SK-N-SH (cell line): ENCODE measurements at regions not wholly inside any gene's neighbourhood (a gene's known extent, or its start where the extent isn't known, plus 50 kb on each side); places are given as distances from the start of the nearest gene placed in this dataset.

Experiments used
- CTCF ChIA-PET: fragments of 300-600, 350-600 bp; formaldehyde crosslinking; extraction: SDS; loops from one replicate; lab custom pipeline; 2021; lab: Yijun Ruan, JAX
- POLR2A ChIA-PET: fragments of 350-600 bp; sonication (Branson Sonifier 250); formaldehyde crosslinking; extraction: SDS; loops from one replicate; lab custom pipeline; 2020; ENCODE audit warnings: antibody characterized with exemption, inconsistent platforms; lab: Yijun Ruan, JAX
- DNase-seq: peaks from one replicate; pipeline ENCODE4 v3.0.0; 2012
- H2AFZ ChIP-seq: fragments of 200-600 bp; sonication (generic); 2 replicates; pipeline ENCODE4 v1.8.1; 2016; ENCODE audit warnings: antibody characterized with exemption, mild to moderate bottlenecking, low read depth
- H3F3A ChIP-seq: fragments of 200-600 bp; sonication (generic); replicated peaks from 2 replicates; pipeline ENCODE3; 2016; ENCODE audit warnings: antibody characterized with exemption, mild to moderate bottlenecking; ENCODE audit not compliant: insufficient read depth
- H3K27ac ChIP-seq, 2 experiments: fragments of 200-500 bp in 1 of 2; fragments of 200-600 bp in 1 of 2; sonication (Bioruptor generic) in 1 of 2; sonication (generic), shearing (Covaris generic) in 1 of 2; 2 replicates each; pipeline versions ENCODE4 v1.5.1 to v1.6.1; 2014 to 2016; ENCODE audit warnings: low read depth in 2 of 2, inconsistent platforms in 1 of 2, low read length in 1 of 2, mild to moderate bottlenecking in 1 of 2, mixed read lengths in 1 of 2
- H3K27me3 ChIP-seq: fragments of 200-600 bp; sonication (generic), shearing (Covaris generic); 2 replicates; pipeline ENCODE4 v1.6.1; 2016; ENCODE audit warnings: mixed run types; ENCODE audit not compliant: insufficient read depth
- H3K36me3 ChIP-seq, 2 experiments: fragments of 200-500 bp in 1 of 2; fragments of 200-600 bp in 1 of 2; sonication (Bioruptor generic) in 1 of 2; sonication (generic) in 1 of 2; replicated peaks in 1 of 2; 2 replicates each; pipeline versions ENCODE3 to v1.5.1; 2014 to 2016; ENCODE audit warnings: low read length in 1 of 2, mild to moderate bottlenecking in 1 of 2; ENCODE audit not compliant: insufficient read depth in 2 of 2, control insufficient read depth in 1 of 2
- H3K4me1 ChIP-seq, 2 experiments: fragments of 200-500 bp in 1 of 2; fragments of 200-600 bp in 1 of 2; sonication (Bioruptor generic) in 1 of 2; sonication (generic), shearing (Covaris generic) in 1 of 2; 2 replicates each; pipeline versions ENCODE4 v1.5.1 to v1.6.1; 2014 to 2016; ENCODE audit warnings: low read depth in 1 of 2, low read length in 1 of 2, mixed run types in 1 of 2; ENCODE audit not compliant: insufficient read depth in 2 of 2, control insufficient read depth in 1 of 2
- H3K4me2 ChIP-seq: fragments of 200-600 bp; sonication (generic), shearing (Covaris generic); 2 replicates; pipeline ENCODE4 v1.6.1; 2017; ENCODE audit warnings: mixed run types
- H3K4me3 ChIP-seq, 2 experiments: fragments of 200-500 bp in 1 of 2; fragments of 200-600 bp in 1 of 2; sonication (Bioruptor generic) in 1 of 2; sonication (generic), shearing (Covaris generic) in 1 of 2; 2 replicates each; pipeline versions ENCODE4 v1.5.1 to v1.8.1; 2014 to 2016; ENCODE audit warnings: low read depth in 2 of 2, inconsistent platforms in 1 of 2, low read length in 1 of 2, mild to moderate bottlenecking in 1 of 2, mixed read lengths in 1 of 2, moderate library complexity in 1 of 2
- H3K79me2 ChIP-seq: fragments of 200-600 bp; sonication (generic); 2 replicates; pipeline ENCODE4 v1.8.1; 2017; ENCODE audit warnings: mild to moderate bottlenecking; ENCODE audit not compliant: insufficient read depth
- H3K9ac ChIP-seq: fragments of 200-600 bp; sonication (generic); 2 replicates; pipeline ENCODE4 v1.6.1; 2017; ENCODE audit warnings: mixed run types
- H3K9me2 ChIP-seq: fragments of 200-600 bp; sonication (generic); 2 replicates; pipeline ENCODE4 v1.6.1; 2017; ENCODE audit warnings: mixed run types
- H3K9me3 ChIP-seq: fragments of 200-600 bp; sonication (generic); 2 replicates; pipeline ENCODE4 v1.6.1; 2017; ENCODE audit warnings: mixed run types, mild to moderate bottlenecking, moderate library complexity
- H4K20me1 ChIP-seq: fragments of 200-600 bp; sonication (generic); 2 replicates; pipeline ENCODE4 v1.6.1; 2017; ENCODE audit warnings: mild to moderate bottlenecking, mixed run types; ENCODE audit not compliant: insufficient read depth
- CHD2 ChIP-seq: fragments of 150-350 bp; IDR thresholded peaks from 2 replicates; pipeline ENCODE4 v1.6.1; 2018; ENCODE audit warnings: low read length; ENCODE audit not compliant: partially characterized antibody
- ELF1 ChIP-seq: IDR thresholded peaks from 2 replicates; pipeline ENCODE4 v1.4.0; 2012
- EP300 ChIP-seq, 2 experiments: IDR thresholded peaks; 2 replicates each; pipeline versions ENCODE4 v1.4.0 to v1.6.1; 2012; ENCODE audit warnings: borderline replicate concordance in 1 of 2, low read depth in 1 of 2, low read length in 1 of 2
- EZH2phosphoT487 ChIP-seq: fragments of 200-600 bp; sonication (generic); IDR thresholded peaks from 2 replicates; pipeline ENCODE4 v1.6.1; 2017; ENCODE audit warnings: low read depth, mixed run types, mild to moderate bottlenecking, antibody characterized with exemption, moderate library complexity, borderline replicate concordance
- FOSL2 ChIP-seq: IDR thresholded peaks from 2 replicates; pipeline ENCODE4 v1.4.0; 2012; ENCODE audit warnings: low read depth, mild to moderate bottlenecking, moderate library complexity, borderline replicate concordance
- FOXM1 ChIP-seq: IDR thresholded peaks from 2 replicates; pipeline ENCODE4 v1.4.0; 2012; ENCODE audit warnings: low read depth, mild to moderate bottlenecking
- MEF2A ChIP-seq: IDR thresholded peaks from 2 replicates; pipeline ENCODE4 v1.4.0; 2012; ENCODE audit warnings: low read depth, borderline replicate concordance
- NFIC ChIP-seq: IDR thresholded peaks from 2 replicates; pipeline ENCODE4 v1.4.0; 2012; ENCODE audit warnings: borderline replicate concordance
- NRF1 ChIP-seq: IDR thresholded peaks from 2 replicates; pipeline ENCODE4 v1.6.1; 2012; ENCODE audit warnings: low read depth, mild to moderate bottlenecking, low read length
- POLR2AphosphoS5 ChIP-seq: IDR thresholded peaks from 2 replicates; pipeline ENCODE4 v1.6.1; 2012; ENCODE audit warnings: low read depth, low read length
- RCOR1 ChIP-seq: fragments of 150-350 bp; IDR thresholded peaks from 2 replicates; pipeline ENCODE4 v1.6.1; 2017; ENCODE audit warnings: antibody characterized with exemption, low read length
- RFX5 ChIP-seq: IDR thresholded peaks from 2 replicates; pipeline ENCODE4 v1.6.1; 2012; ENCODE audit warnings: mild to moderate bottlenecking, improper control_type of control experiment, low read length
- SIN3A ChIP-seq: IDR thresholded peaks from 2 replicates; pipeline ENCODE4 v1.6.1; 2012; ENCODE audit warnings: low read depth, mild to moderate bottlenecking, low read length, moderate library complexity, borderline replicate concordance
- TEAD4 ChIP-seq: IDR thresholded peaks from 2 replicates; pipeline ENCODE4 v1.4.0; 2012; ENCODE audit warnings: mild to moderate bottlenecking, borderline replicate concordance; ENCODE audit not compliant: insufficient read depth
- WGBS: methylation state at CpG from one replicate; pipeline ENCODE4 v1.1.6; 2017; ENCODE audit warnings: low lambda C conversion rate; 5-methylcytosine and 5-hydroxymethylcytosine counted together
- TF ChIP-seq, protein P1 (sequence below): IDR thresholded peaks from 2 replicates; pipeline ENCODE4; 2012
- TF ChIP-seq, protein P2 (sequence below): IDR thresholded peaks from 2 replicates; pipeline ENCODE4 v1.4.0; 2012; ENCODE audit warnings: low read depth, borderline replicate concordance
- TF ChIP-seq, protein P3 (sequence below): IDR thresholded peaks from 2 replicates; pipeline ENCODE4 v1.4.0; 2012; ENCODE audit warnings: low read depth, borderline replicate concordance
- TF ChIP-seq, protein P4 (sequence below): IDR thresholded peaks from 2 replicates; pipeline ENCODE4 v1.4.0; 2012; ENCODE audit warnings: low read depth
- TF ChIP-seq, protein P5 (sequence below): fragments of 150-350 bp; IDR thresholded peaks from 2 replicates; pipeline ENCODE4 v1.6.1; 2016; ENCODE audit warnings: mild to moderate bottlenecking, low read depth, low read length
- TF ChIP-seq, protein P6 (sequence below): fragments of 200-600 bp; sonication (generic); IDR thresholded peaks from 2 replicates; pipeline ENCODE4 v1.6.1; 2017; ENCODE audit warnings: antibody characterized with exemption, mild to moderate bottlenecking, moderate library complexity

DNA sequence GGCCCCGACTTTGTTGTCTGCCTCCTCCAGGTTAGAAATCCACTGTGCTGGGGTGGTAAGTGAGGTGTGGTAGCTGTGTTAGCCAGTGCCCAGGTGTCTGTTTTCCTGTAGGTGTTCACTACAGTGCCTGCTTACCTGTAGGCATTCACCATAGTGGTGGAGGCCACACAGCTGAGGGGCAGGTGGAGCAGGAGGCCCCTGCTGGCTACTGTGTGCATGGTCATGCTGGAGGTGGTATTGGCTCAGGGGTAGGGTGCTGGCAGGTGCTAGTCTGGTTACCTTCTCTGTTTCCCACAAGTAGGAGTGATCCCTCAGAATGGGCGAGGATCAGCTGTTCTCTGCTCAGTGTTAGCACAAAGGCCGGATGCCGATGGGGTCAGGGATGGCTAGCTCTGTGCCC lies 217.3 kb downstream of the SYT10 start:
- no peak for TF ChIP-seq TEAD4
- no peak for TF ChIP-seq FOSL2
- TF ChIP-seq MEF2A: no peak
- TF ChIP-seq, protein P1, sequence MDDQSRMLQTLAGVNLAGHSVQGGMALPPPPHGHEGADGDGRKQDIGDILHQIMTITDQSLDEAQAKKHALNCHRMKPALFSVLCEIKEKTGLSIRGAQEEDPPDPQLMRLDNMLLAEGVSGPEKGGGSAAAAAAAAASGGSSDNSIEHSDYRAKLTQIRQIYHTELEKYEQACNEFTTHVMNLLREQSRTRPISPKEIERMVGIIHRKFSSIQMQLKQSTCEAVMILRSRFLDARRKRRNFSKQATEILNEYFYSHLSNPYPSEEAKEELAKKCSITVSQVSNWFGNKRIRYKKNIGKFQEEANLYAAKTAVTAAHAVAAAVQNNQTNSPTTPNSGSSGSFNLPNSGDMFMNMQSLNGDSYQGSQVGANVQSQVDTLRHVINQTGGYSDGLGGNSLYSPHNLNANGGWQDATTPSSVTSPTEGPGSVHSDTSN: no peak
- TF ChIP-seq POLR2AphosphoS5: no peak
- TF ChIP-seq, protein P2, sequence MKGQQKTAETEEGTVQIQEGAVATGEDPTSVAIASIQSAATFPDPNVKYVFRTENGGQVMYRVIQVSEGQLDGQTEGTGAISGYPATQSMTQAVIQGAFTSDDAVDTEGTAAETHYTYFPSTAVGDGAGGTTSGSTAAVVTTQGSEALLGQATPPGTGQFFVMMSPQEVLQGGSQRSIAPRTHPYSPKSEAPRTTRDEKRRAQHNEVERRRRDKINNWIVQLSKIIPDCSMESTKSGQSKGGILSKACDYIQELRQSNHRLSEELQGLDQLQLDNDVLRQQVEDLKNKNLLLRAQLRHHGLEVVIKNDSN: no peak
- no peak for TF ChIP-seq FOXM1
- TF ChIP-seq NFIC: no peak
- TF ChIP-seq RFX5: no peak
- TF ChIP-seq NRF1: no peak
- no peak for TF ChIP-seq EZH2phosphoT487
- TF ChIP-seq, protein P3, sequence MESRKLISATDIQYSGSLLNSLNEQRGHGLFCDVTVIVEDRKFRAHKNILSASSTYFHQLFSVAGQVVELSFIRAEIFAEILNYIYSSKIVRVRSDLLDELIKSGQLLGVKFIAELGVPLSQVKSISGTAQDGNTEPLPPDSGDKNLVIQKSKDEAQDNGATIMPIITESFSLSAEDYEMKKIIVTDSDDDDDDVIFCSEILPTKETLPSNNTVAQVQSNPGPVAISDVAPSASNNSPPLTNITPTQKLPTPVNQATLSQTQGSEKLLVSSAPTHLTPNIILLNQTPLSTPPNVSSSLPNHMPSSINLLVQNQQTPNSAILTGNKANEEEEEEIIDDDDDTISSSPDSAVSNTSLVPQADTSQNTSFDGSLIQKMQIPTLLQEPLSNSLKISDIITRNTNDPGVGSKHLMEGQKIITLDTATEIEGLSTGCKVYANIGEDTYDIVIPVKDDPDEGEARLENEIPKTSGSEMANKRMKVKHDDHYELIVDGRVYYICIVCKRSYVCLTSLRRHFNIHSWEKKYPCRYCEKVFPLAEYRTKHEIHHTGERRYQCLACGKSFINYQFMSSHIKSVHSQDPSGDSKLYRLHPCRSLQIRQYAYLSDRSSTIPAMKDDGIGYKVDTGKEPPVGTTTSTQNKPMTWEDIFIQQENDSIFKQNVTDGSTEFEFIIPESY: no peak
- TF ChIP-seq, protein P4, sequence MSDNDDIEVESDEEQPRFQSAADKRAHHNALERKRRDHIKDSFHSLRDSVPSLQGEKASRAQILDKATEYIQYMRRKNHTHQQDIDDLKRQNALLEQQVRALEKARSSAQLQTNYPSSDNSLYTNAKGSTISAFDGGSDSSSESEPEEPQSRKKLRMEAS: no peak
- TF ChIP-seq ELF1: no peak
- TF ChIP-seq RCOR1: no peak
- TF ChIP-seq, protein P5, sequence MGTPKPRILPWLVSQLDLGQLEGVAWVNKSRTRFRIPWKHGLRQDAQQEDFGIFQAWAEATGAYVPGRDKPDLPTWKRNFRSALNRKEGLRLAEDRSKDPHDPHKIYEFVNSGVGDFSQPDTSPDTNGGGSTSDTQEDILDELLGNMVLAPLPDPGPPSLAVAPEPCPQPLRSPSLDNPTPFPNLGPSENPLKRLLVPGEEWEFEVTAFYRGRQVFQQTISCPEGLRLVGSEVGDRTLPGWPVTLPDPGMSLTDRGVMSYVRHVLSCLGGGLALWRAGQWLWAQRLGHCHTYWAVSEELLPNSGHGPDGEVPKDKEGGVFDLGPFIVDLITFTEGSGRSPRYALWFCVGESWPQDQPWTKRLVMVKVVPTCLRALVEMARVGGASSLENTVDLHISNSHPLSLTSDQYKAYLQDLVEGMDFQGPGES: no peak
- TF ChIP-seq, protein P6, sequence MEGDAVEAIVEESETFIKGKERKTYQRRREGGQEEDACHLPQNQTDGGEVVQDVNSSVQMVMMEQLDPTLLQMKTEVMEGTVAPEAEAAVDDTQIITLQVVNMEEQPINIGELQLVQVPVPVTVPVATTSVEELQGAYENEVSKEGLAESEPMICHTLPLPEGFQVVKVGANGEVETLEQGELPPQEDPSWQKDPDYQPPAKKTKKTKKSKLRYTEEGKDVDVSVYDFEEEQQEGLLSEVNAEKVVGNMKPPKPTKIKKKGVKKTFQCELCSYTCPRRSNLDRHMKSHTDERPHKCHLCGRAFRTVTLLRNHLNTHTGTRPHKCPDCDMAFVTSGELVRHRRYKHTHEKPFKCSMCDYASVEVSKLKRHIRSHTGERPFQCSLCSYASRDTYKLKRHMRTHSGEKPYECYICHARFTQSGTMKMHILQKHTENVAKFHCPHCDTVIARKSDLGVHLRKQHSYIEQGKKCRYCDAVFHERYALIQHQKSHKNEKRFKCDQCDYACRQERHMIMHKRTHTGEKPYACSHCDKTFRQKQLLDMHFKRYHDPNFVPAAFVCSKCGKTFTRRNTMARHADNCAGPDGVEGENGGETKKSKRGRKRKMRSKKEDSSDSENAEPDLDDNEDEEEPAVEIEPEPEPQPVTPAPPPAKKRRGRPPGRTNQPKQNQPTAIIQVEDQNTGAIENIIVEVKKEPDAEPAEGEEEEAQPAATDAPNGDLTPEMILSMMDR: no peak
- TF ChIP-seq SIN3A: no peak
- no peak for TF ChIP-seq EP300 (IDR thresholded peaks at IDR 0.05; ENCODE audit: borderline replicate concordance in 1 of 2, low read depth in 1 of 2, low read length in 1 of 2)
- TF ChIP-seq CHD2: no peak
- H3K4me2 ChIP-seq: no peak overlapping the region
- H3K9ac ChIP-seq: no peak overlapping the region
- DNase-seq: no peak
- ChIA-PET POLR2A (no interaction called here), CTCF (no interaction called here)
- H3F3A ChIP-seq: no peaks in the 10 kb centered on the region
- H3K27ac ChIP-seq: no peak overlapping the region
- no peak overlapping the region for H2AFZ ChIP-seq
- 11% methylated on average over 4 of the region's 4 CpGs for WGBS
- H3K36me3 ChIP-seq: no peaks in the 10 kb centered on the region
- H3K9me3 ChIP-seq: no peaks in the 10 kb centered on the region
- H3K4me3 ChIP-seq: no peak overlapping the region
- H3K4me1 ChIP-seq: no peaks in the 10 kb centered on the region
- no peaks in the 10 kb centered on the region for H3K79me2 ChIP-seq
- no peaks in the 10 kb centered on the region for H3K27me3 ChIP-seq
- no peaks in the 10 kb centered on the region for H3K9me2 ChIP-seq
- H4K20me1 ChIP-seq: no peaks in the 10 kb centered on the region
